SJCRH30 (cell line): ENCODE measurements at regions not wholly inside any gene's neighbourhood (a gene's known extent, or its start where the extent isn't known, plus 50 kb on each side); places are given as distances from the start of the nearest gene placed in this dataset.
"Not testable (repeated sequence)": the region's sequence is repeated elsewhere in the genome, so short reads cannot be mapped to it uniquely, and the experiment has no call there.

ENCODE experiments used
- DNase-seq, 2 experiments: peaks; one replicate each; pipeline ENCODE4 v3.0.0-alpha.2; 2015 to 2020
- H3K27ac ChIP-seq: fragments of 250-450 bp; sonication (Bioruptor Pico); 2 replicates; pipeline ENCODE4 v1.5.1; 2020; ENCODE audit warnings: mild to moderate bottlenecking, moderate library complexity
- H3K27me3 ChIP-seq: fragments of 250-450 bp; sonication (Bioruptor Pico); 2 replicates; pipeline ENCODE4 v1.5.1; 2020; ENCODE audit warnings: mild to moderate bottlenecking, moderate library complexity
- H3K36me3 ChIP-seq: fragments of 250-450 bp; sonication (Bioruptor Pico); 2 replicates; pipeline ENCODE4 v1.5.1; 2020; ENCODE audit warnings: mild to moderate bottlenecking, moderate library complexity
- H3K4me1 ChIP-seq: fragments of 250-450 bp; sonication (Bioruptor Pico); 2 replicates; pipeline ENCODE4 v1.5.1; 2020; ENCODE audit warnings: mild to moderate bottlenecking, moderate library complexity
- H3K4me3 ChIP-seq: fragments of 250-450 bp; sonication (Bioruptor Pico); 2 replicates; pipeline ENCODE4 v1.5.1; 2020; ENCODE audit warnings: mild to moderate bottlenecking, moderate library complexity
- H3K9me3 ChIP-seq: fragments of 250-450 bp; sonication (Bioruptor Pico); replicated peaks from 2 replicates; pipeline ENCODE4 v1.5.1; 2020; ENCODE audit warnings: mild to moderate bottlenecking, moderate library complexity

DNA sequence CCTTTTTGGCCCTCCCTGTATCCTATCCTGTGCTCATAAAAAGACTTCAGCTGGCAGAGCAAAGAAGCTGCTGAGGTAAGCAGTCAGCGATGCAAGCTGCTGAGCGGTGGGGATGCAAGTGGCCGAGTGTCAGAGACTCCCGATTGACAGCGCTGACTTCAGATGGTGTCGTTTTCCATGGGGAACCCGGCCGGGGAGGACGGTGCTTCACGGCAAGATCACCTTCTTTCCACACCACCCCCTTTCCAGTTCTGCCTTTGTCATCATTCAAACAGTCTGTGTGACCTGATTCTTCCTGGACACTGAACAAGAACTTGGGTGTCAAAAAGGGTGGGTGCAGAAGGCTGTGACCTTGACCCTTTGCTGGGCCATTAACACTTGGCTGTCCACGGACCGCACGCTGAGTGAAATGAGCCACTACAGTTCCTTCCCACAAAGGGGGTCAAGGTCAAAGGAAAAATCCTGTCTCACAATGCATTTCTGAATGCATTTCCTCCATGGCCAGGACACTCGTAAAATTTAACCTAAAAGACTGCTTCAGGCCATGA is 52.9 kb upstream of the UNC93A start:
- Histone ChIP-seq H3K36me3 (no peaks in the 10 kb centered on the region), H3K27ac (no peak overlapping the region), H3K4me3 (no peak overlapping the region), H3K27me3 (0 out of 2 replicates have a peak, but pooled peaks cover 6% of the 10 kb centered on the region), H3K9me3 (no peaks in the 10 kb centered on the region), H3K4me1 (0 out of 2 replicates have a peak, but pooled peaks cover 7% of the 10 kb centered on the region)
- no peak for DNase-seq

GRCh38 chr6:167238694-167239467 is 52.2 kb upstream of the UNC93A start:
- no peak for DNase-seq
- Histone ChIP-seq H3K27ac (no peak overlapping the region), H3K4me1 (0 out of 2 replicates have a peak, but pooled peaks cover 7% of the 10 kb centered on the region)

GRCh38 chr6:167239470-167239869 is 51.6 kb upstream of the UNC93A start:
- H3K9me3 ChIP-seq, H3K27ac ChIP-seq, H3K4me3 ChIP-seq, H3K4me1 ChIP-seq, H3K36me3 ChIP-seq, DNase-seq, H3K27me3 ChIP-seq: not testable (repeated sequence)

More at GRCh38 chr6:167238694-167239467, 52.2 kb upstream of the UNC93A start:
- Histone ChIP-seq H3K4me3 (no peak overlapping the region), H3K36me3 (no peaks in the 10 kb centered on the region), H3K9me3 (no peaks in the 10 kb centered on the region), H3K27me3 (0 out of 2 replicates have a peak, but pooled peaks cover 2% of the 10 kb centered on the region)

DNA sequence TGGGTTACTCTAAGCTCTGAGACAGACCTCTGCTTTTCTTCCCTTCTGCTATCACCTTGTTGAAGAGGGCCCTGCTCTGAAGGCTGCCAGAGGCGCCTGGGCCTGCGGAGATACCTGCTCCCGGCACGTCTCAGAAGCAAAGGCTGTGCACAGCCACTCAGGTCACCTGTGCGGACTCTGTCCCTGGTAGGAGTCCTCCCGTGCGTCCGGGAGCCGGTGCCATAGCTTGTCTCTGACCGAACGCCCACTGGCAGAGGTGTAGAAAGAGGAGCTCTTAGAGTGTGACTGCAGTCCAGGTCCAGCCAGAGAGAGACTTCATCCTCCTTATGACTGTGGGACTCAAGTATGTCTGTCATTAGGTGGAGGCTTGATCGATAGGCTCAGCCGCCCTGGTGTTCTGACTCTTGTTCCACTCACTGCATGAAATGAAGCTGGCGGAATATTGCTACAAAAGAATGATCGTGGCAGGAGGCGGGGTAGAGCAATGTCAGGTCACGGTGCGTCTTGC is 51.0 kb upstream of the UNC93A start:
- 0 out of 2 replicates have a peak, but pooled peaks cover 7% of the 10 kb centered on the region for H3K4me1 ChIP-seq
- no peaks in the 10 kb centered on the region for H3K9me3 ChIP-seq
- DNase-seq = no peak
- H3K27me3 ChIP-seq = 0 out of 2 replicates have a peak, but pooled peaks cover 2% of the 10 kb centered on the region
- no peak overlapping the region for H3K4me3 ChIP-seq
- H3K27ac ChIP-seq = no peak overlapping the region
- H3K36me3 ChIP-seq = no peaks in the 10 kb centered on the region
